Sigmoid colon (tissue), 6 donors: ENCODE measurements at regions not wholly inside any gene's neighbourhood (a gene's known extent, or its start where the extent isn't known, plus 50 kb on each side); places are given as distances from the start of the nearest gene placed in this dataset.
A peak's percentile ranks its signal among the peaks of the same experiment; 100 is the strongest.
"Not testable (repeated sequence)": the region's sequence is repeated elsewhere in the genome, so short reads cannot be mapped to it uniquely, and the experiment has no call there.

Experiments
- DNase-seq: peaks from one replicate; pipeline ENCODE4 v3.0.0-alpha.2; 2019
- H3K27ac ChIP-seq, 4 donors: fragments of 200-600 bp; sonication (generic); one replicate each; pipeline ENCODE4 v1.5.1; 2016 to 2019; ENCODE audit warnings: mild to moderate bottlenecking in 1 of 4
- H3K27me3 ChIP-seq, 3 donors: fragments of 200-600 bp; sonication (generic); one replicate each; pipeline ENCODE4 v1.5.1; 2019; ENCODE audit warnings: mild to moderate bottlenecking in 1 of 3
- H3K36me3 ChIP-seq, 4 donors: fragments of 200-600 bp; sonication (generic); one replicate each; pipeline ENCODE4 v1.5.1; 2016 to 2019
- H3K4me1 ChIP-seq, 4 donors: fragments of 200-600 bp; sonication (generic); one replicate each; pipeline ENCODE4 v1.5.1; 2017 to 2019
- H3K4me3 ChIP-seq, 4 donors: fragments of 200-600 bp; sonication (generic); one replicate each; pipeline ENCODE4 v1.5.1; 2017 to 2019; ENCODE audit warnings: mild to moderate bottlenecking in 2 of 4, moderate library complexity in 1 of 4
- H3K9me3 ChIP-seq, 4 donors: fragments of 200-600 bp in 3 of 4; sonication (generic) in 3 of 4; one replicate each; pipeline versions ENCODE4 v1.5.1 to v1.6.1; 2013 to 2019
- CTCF ChIP-seq, 4 experiments: fragments of 450-650 bp in 3 of 4; fragments of 200-600 bp in 1 of 4; IDR thresholded peaks; one replicate each; pipeline ENCODE4 v1.5.1; 2016 to 2019; ENCODE audit warnings: antibody characterized with exemption in 4 of 4, mild to moderate bottlenecking in 3 of 4, moderate library complexity in 2 of 4
- EP300 ChIP-seq, 4 donors: sonication (generic); formaldehyde crosslinking; IDR thresholded peaks; one replicate each; pipeline ENCODE4 v1.6.1; 2017; ENCODE audit warnings: antibody characterized with exemption in 4 of 4
- POLR2A ChIP-seq, 2 donors: fragments of 450-650 bp; IDR thresholded peaks; one replicate each; pipeline ENCODE4 v1.6.1; 2016; ENCODE audit warnings: antibody characterized with exemption in 2 of 2, mild to moderate bottlenecking in 2 of 2, moderate library complexity in 2 of 2
- POLR2AphosphoS5 ChIP-seq, 4 donors: sonication (generic); formaldehyde crosslinking; IDR thresholded peaks; one replicate each; pipeline ENCODE4 v1.6.1; 2017; ENCODE audit warnings: antibody characterized with exemption in 4 of 4
- WGBS, 2 donors: extraction: QIAGEN DNeasy Blood & Tissue Kit; methylation state at CpG; one replicate each; pipeline ENCODE4 v1.1.7; 2013; 5-methylcytosine and 5-hydroxymethylcytosine counted together
- intact Hi-C: fragments of 100-400 bp; cut with DNase I; formaldehyde crosslinking; loops from one replicate; pipeline ENCODE4 v1.15.1; 2023
- donor health status: healthy with polysubstance abuse.
- donor health status: healthy.

- H3K4me3 ChIP-seq: no peak overlapping the region
- intact Hi-C loops: no loop called here
- H3K9me3 ChIP-seq: no peaks in the 10 kb centered on the region
- TF ChIP-seq CTCF (IDR thresholded peaks at IDR 0.05) (peak in 1 of 4 experiments; percentile 15), EP300 (IDR thresholded peaks at IDR 0.05) (no peak)
- H3K4me1 ChIP-seq: peaks cover 0 to 6% (median 0%) of the 10 kb centered on the region in 4 donors
- no peaks in the 10 kb centered on the region for H3K27me3 ChIP-seq
- no peak for DNase-seq
- 36 to 47% methylated on average over 7 of the region's 7 CpGs for WGBS, 2 donors
- no peak overlapping the region for H3K27ac ChIP-seq
- H3K36me3 ChIP-seq: no peaks in the 10 kb centered on the region
These were observed 224.2 kb downstream of the RCHY1 start for GRCh38 chr4:75289914-75290582.

- intact Hi-C loops: loop anchor here (2.0 kb wide), 1 partner anchor 355 kb away; the partner anchor contains the start of gene PARM1
- WGBS, 2 donors: 18 to 51% methylated on average over 8 of the region's 8 CpGs
- DNase-seq: no peak
- Histone ChIP-seq H3K9me3 (no peaks in the 10 kb centered on the region), H3K4me1 (peaks cover 0 to 6% (median 0%) of the 10 kb centered on the region in 4 donors), H3K4me3 (no peak overlapping the region), H3K27me3 (no peaks in the 10 kb centered on the region), H3K36me3 (no peaks in the 10 kb centered on the region), H3K27ac (no peak overlapping the region)
- TF ChIP-seq POLR2A (IDR thresholded peaks at IDR 0.05): no peak
- no peak for TF ChIP-seq POLR2AphosphoS5 (IDR thresholded peaks at IDR 0.05)
- no peak for TF ChIP-seq CTCF (IDR thresholded peaks at IDR 0.05)
- no peak for TF ChIP-seq EP300 (IDR thresholded peaks at IDR 0.05)
These were observed 226.3 kb downstream of the RCHY1 start for GRCh38 chr4:75287738-75288517.

- H3K27me3 ChIP-seq: no peaks in the 10 kb centered on the region
- no peaks in the 10 kb centered on the region for H3K9me3 ChIP-seq
- no peak overlapping the region for H3K27ac ChIP-seq
- intact Hi-C loops: loop anchor here (2.0 kb wide), 1 partner anchor 353 kb away; the partner anchor contains the start of gene PARM1
- TF ChIP-seq POLR2AphosphoS5 (IDR thresholded peaks at IDR 0.05) (no peak), EP300 (IDR thresholded peaks at IDR 0.05) (no peak), CTCF (IDR thresholded peaks at IDR 0.05) (no peak), POLR2A (IDR thresholded peaks at IDR 0.05) (no peak)
- DNase-seq: no peak
- no peak overlapping the region for H3K4me3 ChIP-seq
- H3K4me1 ChIP-seq: peaks cover 0 to 6% (median 0%) of the 10 kb centered on the region in 4 donors
- H3K36me3 ChIP-seq: no peaks in the 10 kb centered on the region
- WGBS, 2 donors: 42 to 77% methylated on average over 2 of the region's 2 CpGs
These were observed 228.4 kb downstream of the RCHY1 start for GRCh38 chr4:75285837-75286236.

GRCh38 chr4:75284831-75285230, 229.4 kb downstream of the RCHY1 start:
- no peak overlapping the region for H3K27ac ChIP-seq
- H3K27me3 ChIP-seq: no peaks in the 10 kb centered on the region
- no peak overlapping the region for H3K4me3 ChIP-seq
- intact Hi-C loops: no loop called here
- DNase-seq: no peak
- H3K36me3 ChIP-seq: no peaks in the 10 kb centered on the region
- TF ChIP-seq POLR2A (IDR thresholded peaks at IDR 0.05) (no peak), POLR2AphosphoS5 (IDR thresholded peaks at IDR 0.05) (no peak), EP300 (IDR thresholded peaks at IDR 0.05) (no peak), CTCF (IDR thresholded peaks at IDR 0.05) (no peak)
- H3K4me1 ChIP-seq: peaks cover 0 to 6% (median 0%) of the 10 kb centered on the region in 4 donors
- H3K9me3 ChIP-seq: peaks cover 0 to 3% (median 0%) of the 10 kb centered on the region in 4 donors

GRCh38 chr4:75280461-75280860, 233.7 kb downstream of the RCHY1 start:
- intact Hi-C loops: not testable (repeated sequence)

More at GRCh38 chr4:75280461-75280860, 233.7 kb downstream of the RCHY1 start:
- not testable (repeated sequence) for H3K4me3 ChIP-seq, H3K4me1 ChIP-seq, DNase-seq, H3K36me3 ChIP-seq, H3K27ac ChIP-seq, H3K9me3 ChIP-seq, H3K27me3 ChIP-seq
- WGBS, 2 donors: 35 to 72% methylated on average over 1 of the region's 1 CpG
